K562 (cell line): ENCODE measurements at regions not wholly inside any gene's neighbourhood (a gene's known extent, or its start where the extent isn't known, plus 50 kb on each side); places are given as distances from the start of the nearest gene placed in this dataset.

ENCODE experiments used
- ATAC-seq: fragments of 200-7000 bp; cut with Tn5 transposase; 3 replicates; pipeline ENCODE4 v1.9.1; 2020; ENCODE audit warnings: moderate library complexity
- BruUV-seq: library from RNA; stranded (reverse); fragments of 400-500 nt; replicated peaks from 2 replicates; lab custom pipeline; 2021; lab: Mats Ljungman, UMichigan
- CTCF ChIA-PET: fragments of 300-600 bp; formaldehyde crosslinking; extraction: SDS; loops from one replicate; lab custom pipeline; 2021; ENCODE audit warnings: low intra/inter-chr PET ratio; lab: Yijun Ruan, JAX
- POLR2A ChIA-PET: fragments of 300-600, 350-650 bp; sonication (Branson Sonifier 250); formaldehyde crosslinking; extraction: SDS; loops from one replicate; lab custom pipeline; 2021; ENCODE audit warnings: antibody characterized with exemption, inconsistent platforms; lab: Yijun Ruan, JAX
- DNase-seq, 4 experiments: peaks; one replicate each; pipeline versions ENCODE4 v3.0.0 to v3.0.0-alpha.2; 2011 to 2018; ENCODE audit warnings: low spot score in 3 of 4, mixed read lengths in 3 of 4; ENCODE audit errors: extremely low read depth in 1 of 4
- FAIRE-seq: peaks from 2 replicates; lab custom pipeline; 2011; peaks lifted over from hg19 to GRCh38; lab: Jason Lieb, UNC
- H2AFZ ChIP-seq: 2 replicates; pipeline ENCODE4 v1.6.0; 2011; ENCODE audit warnings: low read depth, low read length, control low read depth, inconsistent platforms
- H3K27ac ChIP-seq: fragments of 200-600 bp; 3 replicates; pipeline ENCODE4 v1.8.0; 2011; ENCODE audit warnings: low read depth, mild to moderate bottlenecking, control low read depth, inconsistent platforms, low read length, moderate library complexity, mixed read lengths; ENCODE audit errors: extremely low read depth
- H3K27me3 ChIP-seq, 2 experiments: fragments of 300-600 bp in 1 of 2; 2 replicates in 1 of 2; 3 replicates in 1 of 2; pipeline versions ENCODE4 v1.6.0 to v1.8.0; 2011; ENCODE audit warnings: inconsistent platforms in 2 of 2, low read length in 2 of 2, mild to moderate bottlenecking in 1 of 2, mixed read lengths in 1 of 2, moderate library complexity in 1 of 2; ENCODE audit not compliant: control insufficient read depth in 2 of 2, insufficient read depth in 2 of 2
- H3K36me3 ChIP-seq: fragments of 300-600 bp; 3 replicates; pipeline ENCODE4 v1.8.0; 2011; ENCODE audit warnings: mild to moderate bottlenecking, low read length, inconsistent platforms; ENCODE audit not compliant: control insufficient read depth, insufficient read depth
- H3K4me1 ChIP-seq, 2 experiments: fragments of 200-600 bp in 1 of 2; replicated peaks in 1 of 2; 2 replicates in 1 of 2; 3 replicates in 1 of 2; pipeline versions ENCODE4 v1.5.1 to v1.8.0; 2011; ENCODE audit warnings: inconsistent platforms in 2 of 2, low read length in 2 of 2, mild to moderate bottlenecking in 1 of 2, mixed read lengths in 1 of 2, moderate library complexity in 1 of 2; ENCODE audit not compliant: control insufficient read depth in 2 of 2, insufficient read depth in 2 of 2
- H3K4me2 ChIP-seq: 2 replicates; pipeline ENCODE4 v1.6.1; 2011; ENCODE audit warnings: low read length, control low read depth, inconsistent platforms, mixed read lengths; ENCODE audit not compliant: insufficient read depth
- H3K4me3 ChIP-seq: fragments of 200-600 bp; sonication (generic), shearing (Covaris generic); 2 replicates; pipeline ENCODE4 v1.5.1; 2016; ENCODE audit warnings: control low read depth, inconsistent platforms
- H3K79me2 ChIP-seq: fragments of 200-600 bp; 3 replicates; pipeline ENCODE4 v1.8.0; 2011; ENCODE audit warnings: low read length, inconsistent platforms; ENCODE audit not compliant: control insufficient read depth, insufficient read depth
- H3K9ac ChIP-seq, 2 experiments: 2 replicates each; pipeline versions ENCODE4 v1.6.0 to v1.6.1; 2011; ENCODE audit warnings: low read depth in 2 of 2, low read length in 2 of 2, control low read depth in 1 of 2, inconsistent platforms in 1 of 2, mild to moderate bottlenecking in 1 of 2, mixed read lengths in 1 of 2; ENCODE audit not compliant: insufficient read depth in 1 of 2
- H3K9me1 ChIP-seq: one replicate; pipeline ENCODE4 v1.6.0; 2011; ENCODE audit warnings: inconsistent platforms, mild to moderate bottlenecking, low read length, moderate library complexity; ENCODE audit not compliant: control insufficient read depth, insufficient read depth
- H3K9me3 ChIP-seq: replicated peaks from 2 replicates; pipeline ENCODE4 v1.5.1; 2011; ENCODE audit warnings: low read depth, low read length, inconsistent platforms; ENCODE audit not compliant: control insufficient read depth, insufficient read depth
- H4K20me1 ChIP-seq: replicated peaks from 2 replicates; pipeline ENCODE4 v1.6.1; 2011; ENCODE audit warnings: low read length, inconsistent platforms, mixed read lengths; ENCODE audit not compliant: control insufficient read depth, insufficient read depth
- ETV5 ChIP-seq: sonication (generic); formaldehyde crosslinking; IDR thresholded peaks from 2 replicates; pipeline ENCODE4 v1.4.0; 2020; ENCODE audit warnings: low read depth, mild to moderate bottlenecking, missing genetic modification reagents
- FOXM1 ChIP-seq, 2 experiments: fragments of 450-650 bp in 1 of 2; sonication (generic) in 1 of 2; formaldehyde crosslinking in 1 of 2; IDR thresholded peaks; 2 replicates each; pipeline versions ENCODE4 v1.6.1 to v1.9.0; 2017 to 2022; ENCODE audit warnings: low read depth in 2 of 2, mild to moderate bottlenecking in 2 of 2, missing genetic modification reagents in 1 of 2, moderate library complexity in 1 of 2
- MAFF ChIP-seq: IDR thresholded peaks from 2 replicates; pipeline ENCODE4 v1.6.1; 2012; ENCODE audit warnings: low read length, improper control_type of control experiment
- MTA1 ChIP-seq: fragments of 450-650 bp; IDR thresholded peaks from 2 replicates; pipeline ENCODE4 v1.6.1; 2017; ENCODE audit warnings: borderline replicate concordance
- ZNF347 ChIP-seq: fragments of 450-650 bp; formaldehyde crosslinking; IDR thresholded peaks from 2 replicates; pipeline ENCODE4 v1.4.0; 2020; ENCODE audit warnings: low read depth, mild to moderate bottlenecking, moderate library complexity
- ZNF408 ChIP-seq: fragments of 250-450 bp; sonication (Bioruptor Pico); IDR thresholded peaks from 2 replicates; pipeline ENCODE4 v1.4.0; 2020; ENCODE audit warnings: low read depth, mild to moderate bottlenecking, moderate library complexity
- WGBS: fragments of 100-300 bp; shearing (Covaris generic); methylation state at CpG from one replicate; pipeline ENCODE4 v1.1.6; 2016; ENCODE audit warnings: low coverage, mixed read lengths; ENCODE audit not compliant: insufficient coverage; ENCODE audit errors: missing lambda C conversion rate; 5-methylcytosine and 5-hydroxymethylcytosine counted together
- in situ Hi-C: fragments of 300-500 bp; cut with MboI; formaldehyde crosslinking; loops from 4 replicates; pipeline ENCODE4 v1.15.0; 2018; ENCODE audit warnings: inconsistent platforms, mixed read lengths
- intact Hi-C: fragments of 100-400 bp; cut with micrococcal nuclease; formaldehyde crosslinking; loops from 2 replicates; pipeline ENCODE4 v1.14.2; 2022
- TF ChIP-seq, protein P1 (sequence below), 2 experiments: IDR thresholded peaks; 2 replicates each; pipeline ENCODE4 v1.6.1; 2012; ENCODE audit warnings: improper control_type of control experiment in 2 of 2, low read depth in 2 of 2, low read length in 2 of 2, borderline replicate concordance in 1 of 2
- TF ChIP-seq, protein P2 (sequence below): fragments of 450-650 bp; formaldehyde crosslinking; IDR thresholded peaks from 2 replicates; pipeline ENCODE4 v1.4.0; 2020; ENCODE audit warnings: mild to moderate bottlenecking, mixed read lengths
- TF ChIP-seq, protein P3 (sequence below): IDR thresholded peaks from 2 replicates; pipeline ENCODE4 v1.6.1; 2011; ENCODE audit not compliant: insufficient read length; ENCODE audit errors: extremely low read depth
- TF ChIP-seq, protein P4 (sequence below): fragments of 450-650 bp; IDR thresholded peaks from 2 replicates; pipeline ENCODE4 v1.6.1; 2018; ENCODE audit not compliant: partially characterized antibody

- TF ChIP-seq MAFF: no peak
- no peak for TF ChIP-seq FOXM1 (IDR thresholded peaks at IDR 0.05; ENCODE audit: low read depth)
- no peak for TF ChIP-seq FOXM1 (CRISPR knock-in tag; IDR thresholded peaks at IDR 0.05; ENCODE audit: low read depth)
- TF ChIP-seq ZNF408 (CRISPR knock-in tag): no peak
- TF ChIP-seq MTA1: no peak
- TF ChIP-seq, protein P1, sequence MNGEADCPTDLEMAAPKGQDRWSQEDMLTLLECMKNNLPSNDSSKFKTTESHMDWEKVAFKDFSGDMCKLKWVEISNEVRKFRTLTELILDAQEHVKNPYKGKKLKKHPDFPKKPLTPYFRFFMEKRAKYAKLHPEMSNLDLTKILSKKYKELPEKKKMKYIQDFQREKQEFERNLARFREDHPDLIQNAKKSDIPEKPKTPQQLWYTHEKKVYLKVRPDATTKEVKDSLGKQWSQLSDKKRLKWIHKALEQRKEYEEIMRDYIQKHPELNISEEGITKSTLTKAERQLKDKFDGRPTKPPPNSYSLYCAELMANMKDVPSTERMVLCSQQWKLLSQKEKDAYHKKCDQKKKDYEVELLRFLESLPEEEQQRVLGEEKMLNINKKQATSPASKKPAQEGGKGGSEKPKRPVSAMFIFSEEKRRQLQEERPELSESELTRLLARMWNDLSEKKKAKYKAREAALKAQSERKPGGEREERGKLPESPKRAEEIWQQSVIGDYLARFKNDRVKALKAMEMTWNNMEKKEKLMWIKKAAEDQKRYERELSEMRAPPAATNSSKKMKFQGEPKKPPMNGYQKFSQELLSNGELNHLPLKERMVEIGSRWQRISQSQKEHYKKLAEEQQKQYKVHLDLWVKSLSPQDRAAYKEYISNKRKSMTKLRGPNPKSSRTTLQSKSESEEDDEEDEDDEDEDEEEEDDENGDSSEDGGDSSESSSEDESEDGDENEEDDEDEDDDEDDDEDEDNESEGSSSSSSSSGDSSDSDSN (IDR thresholded peaks at IDR 0.05; ENCODE audit: borderline replicate concordance in 1 of 2, low read depth in 2 of 2, low read length in 2 of 2): no peak
- no peak for TF ChIP-seq ZNF347 (CRISPR knock-in tag)
- TF ChIP-seq, all 486 proteins: peak for 0
These were observed 89.0 kb downstream of the NPAP1 start (continued) for GRCh38 chr15:24764375-24765171.

DNA sequence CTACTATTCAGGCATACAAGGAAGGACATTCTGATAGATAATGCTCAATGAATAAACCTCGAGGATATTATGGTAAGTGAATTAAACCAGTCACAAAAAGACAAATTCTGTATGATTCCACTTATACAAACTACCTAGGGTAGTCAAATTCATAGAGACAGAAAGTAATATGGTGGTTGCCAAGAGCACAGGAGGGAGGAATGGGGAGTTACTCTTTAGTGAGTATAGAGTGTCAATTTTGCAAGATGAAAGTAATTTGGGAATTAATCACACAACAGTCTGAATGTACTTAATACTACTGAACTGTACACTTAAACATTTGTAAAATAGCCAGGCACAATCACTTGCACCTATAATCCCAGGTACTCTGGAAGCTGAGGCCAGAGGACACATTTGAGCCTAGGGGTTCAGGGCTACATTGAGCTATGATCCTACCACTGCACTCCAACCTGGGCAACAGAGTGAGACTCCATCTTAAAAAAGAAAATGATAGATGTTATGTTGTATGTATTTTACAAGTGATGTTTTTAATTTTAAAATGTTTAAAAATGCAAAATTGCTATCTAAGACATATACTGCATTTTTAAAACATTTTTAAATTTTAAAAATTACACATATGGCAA is 91.0 kb downstream of the NPAP1 start:
- Histone ChIP-seq H3K79me2 (no peaks in the 10 kb centered on the region), H4K20me1 (no peaks in the 10 kb centered on the region), H3K9ac (no peak overlapping the region), H3K9me3 (no peaks in the 10 kb centered on the region), H3K27me3 (no peaks in the 10 kb centered on the region), H3K4me2 (no peak overlapping the region), H3K27ac (no peak overlapping the region), H2AFZ (no peak overlapping the region), H3K4me3 (no peak overlapping the region), H3K4me1 (no peaks in the 10 kb centered on the region), H3K9me1 (no peaks in the 10 kb centered on the region), H3K36me3 (no peaks in the 10 kb centered on the region)
- DNase-seq (no peak), FAIRE-seq (no peak), ATAC-seq (no peak)
- BruUV-seq: no TSS peak
- in situ Hi-C loops (no loop called here), intact Hi-C loops (no loop called here)
- WGBS: 0% methylated on average over 1 of the region's 1 CpG
- ChIA-PET POLR2A (no interaction called here), CTCF (no interaction called here)
- TF ChIP-seq, protein P2, sequence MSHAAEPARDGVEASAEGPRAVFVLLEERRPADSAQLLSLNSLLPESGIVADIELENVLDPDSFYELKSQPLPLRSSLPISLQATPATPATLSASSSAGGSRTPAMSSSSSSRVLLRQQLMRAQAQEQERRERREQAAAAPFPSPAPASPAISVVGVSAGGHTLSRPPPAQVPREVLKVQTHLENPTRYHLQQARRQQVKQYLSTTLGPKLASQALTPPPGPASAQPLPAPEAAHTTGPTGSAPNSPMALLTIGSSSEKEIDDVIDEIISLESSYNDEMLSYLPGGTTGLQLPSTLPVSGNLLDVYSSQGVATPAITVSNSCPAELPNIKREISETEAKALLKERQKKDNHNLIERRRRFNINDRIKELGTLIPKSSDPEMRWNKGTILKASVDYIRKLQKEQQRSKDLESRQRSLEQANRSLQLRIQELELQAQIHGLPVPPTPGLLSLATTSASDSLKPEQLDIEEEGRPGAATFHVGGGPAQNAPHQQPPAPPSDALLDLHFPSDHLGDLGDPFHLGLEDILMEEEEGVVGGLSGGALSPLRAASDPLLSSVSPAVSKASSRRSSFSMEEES: no peak
- TF ChIP-seq ETV5 (CRISPR knock-in tag): no peak
- TF ChIP-seq, protein P3, sequence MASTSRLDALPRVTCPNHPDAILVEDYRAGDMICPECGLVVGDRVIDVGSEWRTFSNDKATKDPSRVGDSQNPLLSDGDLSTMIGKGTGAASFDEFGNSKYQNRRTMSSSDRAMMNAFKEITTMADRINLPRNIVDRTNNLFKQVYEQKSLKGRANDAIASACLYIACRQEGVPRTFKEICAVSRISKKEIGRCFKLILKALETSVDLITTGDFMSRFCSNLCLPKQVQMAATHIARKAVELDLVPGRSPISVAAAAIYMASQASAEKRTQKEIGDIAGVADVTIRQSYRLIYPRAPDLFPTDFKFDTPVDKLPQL: no peak
- TF ChIP-seq, protein P4, sequence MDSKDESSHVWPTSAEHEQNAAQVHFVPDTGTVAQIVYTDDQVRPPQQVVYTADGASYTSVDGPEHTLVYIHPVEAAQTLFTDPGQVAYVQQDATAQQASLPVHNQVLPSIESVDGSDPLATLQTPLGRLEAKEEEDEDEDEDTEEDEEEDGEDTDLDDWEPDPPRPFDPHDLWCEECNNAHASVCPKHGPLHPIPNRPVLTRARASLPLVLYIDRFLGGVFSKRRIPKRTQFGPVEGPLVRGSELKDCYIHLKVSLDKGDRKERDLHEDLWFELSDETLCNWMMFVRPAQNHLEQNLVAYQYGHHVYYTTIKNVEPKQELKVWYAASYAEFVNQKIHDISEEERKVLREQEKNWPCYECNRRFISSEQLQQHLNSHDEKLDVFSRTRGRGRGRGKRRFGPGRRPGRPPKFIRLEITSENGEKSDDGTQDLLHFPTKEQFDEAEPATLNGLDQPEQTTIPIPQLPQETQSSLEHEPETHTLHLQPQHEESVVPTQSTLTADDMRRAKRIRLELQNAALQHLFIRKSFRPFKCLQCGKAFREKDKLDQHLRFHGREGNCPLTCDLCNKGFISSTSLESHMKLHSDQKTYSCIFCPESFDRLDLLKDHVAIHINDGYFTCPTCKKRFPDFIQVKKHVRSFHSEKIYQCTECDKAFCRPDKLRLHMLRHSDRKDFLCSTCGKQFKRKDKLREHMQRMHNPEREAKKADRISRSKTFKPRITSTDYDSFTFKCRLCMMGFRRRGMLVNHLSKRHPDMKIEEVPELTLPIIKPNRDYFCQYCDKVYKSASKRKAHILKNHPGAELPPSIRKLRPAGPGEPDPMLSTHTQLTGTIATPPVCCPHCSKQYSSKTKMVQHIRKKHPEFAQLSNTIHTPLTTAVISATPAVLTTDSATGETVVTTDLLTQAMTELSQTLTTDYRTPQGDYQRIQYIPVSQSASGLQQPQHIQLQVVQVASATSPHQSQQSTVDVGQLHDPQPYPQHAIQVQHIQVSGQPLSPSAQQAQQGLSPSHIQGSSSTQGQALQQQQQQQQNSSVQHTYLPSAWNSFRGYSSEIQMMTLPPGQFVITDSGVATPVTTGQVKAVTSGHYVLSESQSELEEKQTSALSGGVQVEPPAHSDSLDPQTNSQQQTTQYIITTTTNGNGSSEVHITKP: no peak
